Adipocyte (in vitro differentiated cells): ENCODE measurements at regions not wholly inside any gene's neighbourhood (a gene's known extent, or its start where the extent isn't known, plus 50 kb on each side); places are given as distances from the start of the nearest gene placed in this dataset.

ENCODE experiments used
- DNase-seq: peaks from one replicate; pipeline ENCODE4 v3.0.0-alpha.2; 2015; ENCODE audit warnings: low read depth
- H3K27me3 ChIP-seq: replicated peaks from 2 replicates; pipeline ENCODE4 v1.7.0; 2013; ENCODE audit warnings: mild to moderate bottlenecking, low read length, moderate library complexity; ENCODE audit not compliant: control insufficient read depth, insufficient read depth
- H3K36me3 ChIP-seq: 2 replicates; pipeline ENCODE4 v1.7.0; 2013; ENCODE audit warnings: low read length, mild to moderate bottlenecking, moderate library complexity; ENCODE audit not compliant: control insufficient read depth, insufficient read depth, severe bottlenecking
- H3K4me1 ChIP-seq: 2 replicates; pipeline ENCODE4 v1.7.0; 2013; ENCODE audit warnings: mild to moderate bottlenecking, low read length, moderate library complexity; ENCODE audit not compliant: control insufficient read depth, insufficient read depth
- H3K4me3 ChIP-seq: 2 replicates; pipeline ENCODE4 v1.7.0; 2013; ENCODE audit warnings: mild to moderate bottlenecking, low read length, moderate library complexity
- H3K9ac ChIP-seq: 2 replicates; pipeline ENCODE4 v1.7.0; 2013; ENCODE audit warnings: mild to moderate bottlenecking, low read length, moderate library complexity
- H3K9me3 ChIP-seq: 2 replicates; pipeline ENCODE4 v1.7.0; 2013; ENCODE audit warnings: mild to moderate bottlenecking, low read length, moderate library complexity; ENCODE audit not compliant: control insufficient read depth

DNA sequence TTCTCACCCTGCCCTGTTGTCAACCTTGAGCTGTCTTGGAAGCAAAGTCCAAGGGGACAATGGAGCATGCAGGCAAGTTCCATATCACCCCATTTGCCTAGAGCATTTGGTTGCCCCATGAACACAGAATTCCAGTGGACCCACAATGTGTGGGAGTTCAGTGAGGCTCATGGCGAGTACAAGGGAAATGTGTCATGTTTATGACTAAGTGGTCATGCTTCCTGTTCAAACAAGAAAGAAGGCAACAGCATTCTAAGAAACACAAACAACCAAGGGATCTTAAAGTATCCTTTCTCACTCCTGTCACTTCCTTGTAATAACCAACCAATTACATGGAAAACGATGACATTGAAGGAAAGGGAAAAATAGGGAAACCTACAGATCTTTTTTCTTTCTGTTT lies 513.0 kb downstream of the INHBA start:
- no peaks in the 10 kb centered on the region for H3K27me3 ChIP-seq
- no peaks in the 10 kb centered on the region for H3K9me3 ChIP-seq
- H3K9ac ChIP-seq, result no peak overlapping the region
- H3K4me1 ChIP-seq, result peaks cover 20% of the 10 kb centered on the region
- no peaks in the 10 kb centered on the region for H3K36me3 ChIP-seq
- H3K4me3 ChIP-seq, result no peak overlapping the region
- peak; percentile 73 for DNase-seq

DNA sequence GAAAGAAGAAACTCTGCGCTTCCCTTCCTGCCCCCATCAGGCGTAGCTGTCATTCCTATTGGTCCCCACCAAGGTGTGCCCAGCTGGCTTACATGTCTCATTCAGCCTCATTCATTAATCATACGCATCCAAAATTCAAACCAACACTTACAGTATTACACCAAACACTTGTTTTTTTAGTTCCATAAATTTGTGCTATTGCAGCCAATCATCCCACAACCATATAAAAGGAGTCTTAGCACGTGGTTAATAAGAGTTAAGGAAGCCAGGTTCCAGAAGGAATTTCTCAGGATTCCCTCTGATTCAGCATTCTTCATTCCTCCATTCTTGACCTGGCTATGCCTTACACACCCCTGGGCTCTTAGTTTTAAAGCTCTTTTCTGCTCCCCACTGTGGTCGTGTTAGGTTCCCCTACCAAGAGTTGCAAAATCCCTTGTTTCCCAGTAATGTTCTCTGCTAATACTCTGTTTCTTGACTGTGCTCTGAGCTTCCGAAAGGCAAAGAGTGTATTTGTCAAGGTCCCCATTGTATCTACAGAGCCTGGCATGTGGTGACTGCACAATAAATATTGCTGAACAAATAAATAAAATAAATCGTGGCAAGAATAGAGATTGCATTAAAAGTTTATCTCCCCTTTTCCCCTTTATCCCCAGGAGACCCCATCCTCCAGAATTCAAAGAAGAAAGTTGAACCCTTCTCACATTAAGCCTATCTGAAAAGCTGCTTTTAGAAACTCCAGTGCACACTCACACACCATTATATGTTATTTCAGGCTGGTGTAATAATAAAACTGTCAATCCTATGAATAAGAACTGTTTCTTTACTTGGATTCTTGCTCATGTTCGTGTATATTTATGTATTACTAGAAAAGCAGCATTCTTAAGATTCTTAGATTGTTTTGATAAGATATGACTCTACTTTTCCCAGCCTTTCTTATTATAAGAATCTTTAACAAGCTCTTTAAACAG lies 514.4 kb downstream of the INHBA start:
- no peak overlapping the region for H3K9ac ChIP-seq
- peak; percentile 74 for DNase-seq
- no peaks in the 10 kb centered on the region for H3K9me3 ChIP-seq
- H3K36me3 ChIP-seq, result no peaks in the 10 kb centered on the region
- peaks cover 20% of the 10 kb centered on the region for H3K4me1 ChIP-seq
- H3K27me3 ChIP-seq, result no peaks in the 10 kb centered on the region
- no peak overlapping the region for H3K4me3 ChIP-seq

DNA sequence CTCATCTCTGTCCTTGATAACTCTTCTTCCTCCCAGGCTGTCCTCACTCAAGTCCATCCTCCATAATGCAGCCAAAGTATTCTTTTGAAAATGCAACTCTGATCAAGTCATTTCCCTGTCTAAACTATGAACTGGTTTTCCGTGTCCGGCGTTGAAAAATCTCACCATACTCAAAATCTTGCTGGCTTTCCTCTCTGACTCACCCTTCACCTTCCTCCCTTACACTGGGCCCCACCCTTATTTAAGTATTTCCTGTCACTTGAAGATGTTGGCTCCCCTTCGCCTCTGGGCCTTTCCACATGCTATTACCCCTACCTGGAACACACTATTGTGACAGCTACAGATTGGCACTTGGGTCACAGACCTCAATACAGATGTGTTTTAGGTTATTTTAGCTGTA lies 515.6 kb downstream of the INHBA start:
- Histone ChIP-seq H3K9me3 (no peaks in the 10 kb centered on the region), H3K36me3 (no peaks in the 10 kb centered on the region), H3K27me3 (no peaks in the 10 kb centered on the region), H3K4me3 (no peak overlapping the region), H3K9ac (no peak overlapping the region), H3K4me1 (peaks cover 20% of the 10 kb centered on the region)
- no peak for DNase-seq

DNA sequence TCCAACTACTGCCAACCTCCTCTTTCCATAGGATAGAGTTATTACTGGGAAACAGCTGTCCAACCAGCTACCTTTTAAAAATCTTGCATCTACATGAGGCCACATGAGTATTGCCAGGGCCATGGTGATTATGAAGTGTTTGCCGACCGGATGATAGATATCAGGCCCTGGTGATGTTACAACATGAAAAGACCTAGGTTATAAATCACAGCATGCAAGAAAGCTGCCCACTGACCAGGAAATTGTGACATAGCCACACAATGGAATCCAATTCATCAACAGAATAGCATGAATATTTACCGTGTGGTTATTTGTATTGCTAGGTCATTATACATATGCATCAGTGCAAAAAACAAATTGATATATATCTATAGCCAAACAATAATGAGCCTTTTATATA lies 517.0 kb downstream of the INHBA start:
- Histone ChIP-seq H3K27me3 (no peaks in the 10 kb centered on the region), H3K4me3 (no peak overlapping the region)

DNA sequence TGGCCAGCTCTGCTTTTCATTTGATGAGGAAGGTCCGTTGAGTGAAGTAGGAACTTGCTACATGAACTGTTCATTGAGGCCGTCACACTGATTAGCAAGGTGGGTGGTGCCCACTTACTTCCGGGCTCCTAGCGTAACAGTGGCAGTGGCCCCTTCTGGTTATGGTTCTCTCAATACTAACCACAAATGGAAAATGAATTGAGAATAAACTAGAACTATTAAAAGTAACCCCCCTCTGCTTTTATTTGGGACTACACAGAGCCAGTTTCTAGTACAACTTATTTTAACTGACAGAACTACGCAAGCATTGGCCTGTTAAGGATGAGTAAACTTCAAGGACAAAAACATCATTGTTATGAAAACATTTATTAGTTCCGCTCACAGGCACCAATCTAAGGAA lies 519.1 kb downstream of the INHBA start:
- H3K4me1 ChIP-seq, result peaks cover 6% of the 10 kb centered on the region
- H3K27me3 ChIP-seq, result no peaks in the 10 kb centered on the region
- no peaks in the 10 kb centered on the region for H3K9me3 ChIP-seq
- H3K36me3 ChIP-seq, result no peaks in the 10 kb centered on the region
- H3K4me3 ChIP-seq, result no peak overlapping the region
- H3K9ac ChIP-seq, result no peak overlapping the region
- DNase-seq, result no peak

More for the DNA sequence above, 517.0 kb downstream of the INHBA start:
- Histone ChIP-seq H3K9ac (no peak overlapping the region), H3K4me1 (peaks cover 20% of the 10 kb centered on the region), H3K9me3 (no peaks in the 10 kb centered on the region), H3K36me3 (no peaks in the 10 kb centered on the region)
- no peak for DNase-seq

DNA sequence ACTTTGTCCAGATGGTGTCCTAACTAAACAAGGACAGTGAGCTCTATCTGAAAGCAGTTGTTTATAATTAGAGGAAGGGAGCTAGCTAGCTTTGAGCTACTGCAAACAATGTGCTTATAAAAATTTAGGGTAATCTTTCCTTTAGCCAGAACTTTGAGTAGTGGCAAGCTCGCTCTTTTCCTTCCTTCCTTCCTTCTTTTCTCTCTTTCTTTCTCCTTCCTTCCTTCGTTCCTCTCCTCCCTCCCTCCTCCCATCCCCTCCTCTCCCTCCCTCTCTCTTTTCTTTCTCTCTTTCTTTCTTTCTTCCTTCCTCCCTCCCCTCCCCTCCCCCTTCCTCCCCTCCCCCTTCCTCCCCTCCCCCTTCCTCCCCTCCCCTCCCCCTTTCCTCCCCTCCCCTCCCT lies 520.1 kb downstream of the INHBA start:
- no peaks in the 10 kb centered on the region for H3K4me1 ChIP-seq
- no peaks in the 10 kb centered on the region for H3K9me3 ChIP-seq
- DNase-seq, result no peak
- no peaks in the 10 kb centered on the region for H3K36me3 ChIP-seq
- H3K27me3 ChIP-seq, result no peaks in the 10 kb centered on the region
- no peak overlapping the region for H3K4me3 ChIP-seq
- no peak overlapping the region for H3K9ac ChIP-seq

DNA sequence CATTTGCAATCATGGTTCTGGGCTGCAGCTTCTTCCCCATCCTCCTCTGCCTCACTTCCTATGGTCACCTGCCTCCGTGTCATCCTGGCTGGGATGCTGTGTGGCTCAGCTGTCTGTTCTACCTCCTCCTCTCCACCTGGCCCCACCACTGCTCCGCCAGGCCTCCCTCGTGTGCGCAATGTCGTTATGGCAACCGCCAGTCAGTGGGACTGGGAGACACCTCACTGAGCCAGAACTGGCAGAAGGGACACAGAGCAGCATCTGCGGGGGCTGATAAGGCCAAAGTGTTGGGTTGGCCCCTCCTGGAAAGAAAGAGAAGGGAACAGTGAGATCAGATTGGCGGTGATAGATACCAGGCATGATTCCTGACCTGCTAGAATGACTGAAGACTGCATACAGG lies 527.5 kb downstream of the INHBA start:
- Histone ChIP-seq H3K9me3 (no peaks in the 10 kb centered on the region), H3K9ac (no peak overlapping the region), H3K36me3 (no peaks in the 10 kb centered on the region), H3K4me3 (no peak overlapping the region), H3K27me3 (no peaks in the 10 kb centered on the region), H3K4me1 (no peaks in the 10 kb centered on the region)
- no peak for DNase-seq

DNA sequence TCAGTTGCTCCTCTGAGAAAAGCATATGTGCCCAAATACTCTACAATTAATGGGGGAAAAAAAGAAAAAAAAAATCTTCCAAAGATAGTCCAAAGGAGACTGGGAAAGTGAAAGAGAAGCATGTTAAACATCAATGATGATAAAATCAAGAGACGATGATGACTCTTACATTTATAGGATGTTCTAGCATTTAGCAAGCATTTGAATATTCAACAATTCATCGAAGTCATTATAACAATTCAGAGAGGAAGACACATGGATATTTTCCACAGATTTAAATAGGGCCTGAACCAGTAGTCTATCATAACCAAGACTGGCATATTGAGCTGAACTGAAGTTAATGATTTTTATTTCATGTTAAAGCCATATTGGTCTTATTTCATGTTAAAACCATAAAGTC lies 528.4 kb downstream of the INHBA start:
- no peaks in the 10 kb centered on the region for H3K4me1 ChIP-seq
- H3K4me3 ChIP-seq, result no peak overlapping the region
- no peak overlapping the region for H3K9ac ChIP-seq
- H3K9me3 ChIP-seq, result no peaks in the 10 kb centered on the region
- no peaks in the 10 kb centered on the region for H3K27me3 ChIP-seq
- no peak for DNase-seq
- no peaks in the 10 kb centered on the region for H3K36me3 ChIP-seq

DNA sequence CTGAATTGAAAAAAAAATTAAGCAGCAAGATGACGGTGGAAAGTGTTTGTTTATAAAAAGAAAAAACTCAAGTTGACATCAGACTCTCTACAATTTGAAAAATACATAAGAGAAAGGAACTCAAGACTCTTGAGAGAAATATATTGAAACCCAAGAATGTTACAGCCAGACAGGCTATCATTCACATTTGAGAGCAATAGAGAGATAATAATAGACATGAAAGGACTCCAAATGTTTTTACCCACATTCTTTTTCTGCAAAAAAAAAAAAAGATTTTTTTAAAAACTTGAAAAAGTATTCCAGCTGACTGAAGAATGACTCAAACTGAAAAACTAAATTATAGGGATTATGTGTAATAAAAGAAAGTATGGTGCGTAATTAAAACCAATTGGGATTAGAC lies 532.4 kb downstream of the INHBA start:
- DNase-seq, result no peak
- Histone ChIP-seq H3K4me1 (no peaks in the 10 kb centered on the region), H3K9ac (no peak overlapping the region), H3K4me3 (no peak overlapping the region), H3K27me3 (no peaks in the 10 kb centered on the region), H3K36me3 (no peaks in the 10 kb centered on the region), H3K9me3 (no peaks in the 10 kb centered on the region)

DNA sequence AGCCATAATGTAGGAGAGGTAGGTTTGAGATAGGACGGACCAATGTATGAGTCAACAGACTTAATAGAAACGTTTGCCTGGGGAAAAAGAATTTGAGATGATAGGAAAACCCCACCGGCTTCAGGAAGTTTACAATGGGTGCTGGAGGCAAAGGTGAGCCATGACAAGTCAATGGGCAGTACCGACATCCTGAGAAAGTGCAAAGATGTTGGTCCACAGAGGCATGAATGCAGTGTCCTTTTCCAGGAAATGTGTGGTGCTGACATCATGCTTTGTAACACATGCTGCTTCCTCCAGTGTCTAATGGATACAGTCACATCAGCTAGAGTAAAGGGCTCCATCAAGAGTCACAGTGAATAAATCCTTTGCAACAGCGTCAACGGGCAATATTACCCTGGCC lies 533.6 kb downstream of the INHBA start:
- Histone ChIP-seq H3K9me3 (no peaks in the 10 kb centered on the region), H3K9ac (no peak overlapping the region), H3K36me3 (no peaks in the 10 kb centered on the region), H3K4me3 (no peak overlapping the region), H3K4me1 (no peaks in the 10 kb centered on the region), H3K27me3 (no peaks in the 10 kb centered on the region)
- no peak for DNase-seq

DNA sequence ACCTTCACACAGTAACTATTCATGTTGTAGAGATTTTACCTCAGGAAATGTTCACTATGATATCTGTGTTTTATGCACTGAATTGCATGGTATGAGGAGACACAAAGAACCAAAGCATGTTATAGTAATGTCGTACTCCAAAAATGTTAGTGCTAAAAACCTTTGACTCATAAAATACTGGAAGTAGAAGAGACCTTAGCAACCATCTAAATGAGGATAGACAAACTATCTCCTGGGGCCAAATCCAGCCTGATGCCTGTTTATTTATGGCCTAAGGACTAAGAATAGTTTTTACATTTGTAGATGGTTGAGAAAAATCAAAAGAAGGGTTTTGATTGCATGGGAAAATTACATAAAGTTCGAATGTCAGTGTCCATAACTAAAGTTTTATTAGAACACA lies 535.1 kb downstream of the INHBA start:
- Histone ChIP-seq H3K36me3 (no peaks in the 10 kb centered on the region), H3K9me3 (no peaks in the 10 kb centered on the region), H3K4me3 (no peak overlapping the region), H3K4me1 (no peaks in the 10 kb centered on the region), H3K27me3 (no peaks in the 10 kb centered on the region), H3K9ac (no peak overlapping the region)
- no peak for DNase-seq

DNA sequence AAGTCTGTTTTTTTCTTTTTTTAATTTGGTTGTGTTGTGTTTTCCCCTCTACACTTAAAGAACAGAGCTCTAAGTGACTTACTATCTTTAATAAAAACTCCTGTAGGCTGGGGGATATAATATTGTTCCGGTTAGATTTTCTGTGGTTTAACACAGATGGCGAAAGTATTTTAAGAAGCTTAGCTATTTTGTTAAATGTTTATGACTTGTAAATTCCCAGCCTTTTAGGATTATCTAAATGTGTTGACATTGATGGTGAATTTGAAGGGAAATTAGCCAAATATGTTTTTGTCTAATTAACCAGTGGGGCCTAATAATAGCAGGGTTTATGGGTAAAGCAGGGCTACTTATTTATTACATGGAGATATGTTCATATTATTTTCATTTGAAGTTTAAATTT lies 538.5 kb downstream of the INHBA start:
- Histone ChIP-seq H3K36me3 (no peaks in the 10 kb centered on the region), H3K4me1 (no peaks in the 10 kb centered on the region), H3K27me3 (no peaks in the 10 kb centered on the region), H3K4me3 (no peak overlapping the region), H3K9me3 (peaks cover 16% of the 10 kb centered on the region), H3K9ac (no peak overlapping the region)
- peak; percentile 22 for DNase-seq
